Bronchial epithelial cell (primary cell): ENCODE measurements at regions not wholly inside any gene's neighbourhood (a gene's known extent, or its start where the extent isn't known, plus 50 kb on each side); places are given as distances from the start of the nearest gene placed in this dataset.

ENCODE experiments used
- DNase-seq: peaks from one replicate; pipeline ENCODE4 v3.0.0-alpha.2; 2010; ENCODE audit warnings: low read depth
- FAIRE-seq: peaks from 2 replicates; lab custom pipeline; 2011; peaks lifted over from hg19 to GRCh38; lab: Jason Lieb, UNC
- H3K27me3 ChIP-seq: 2 replicates; pipeline ENCODE4 v1.5.1; 2011; ENCODE audit warnings: low read length; ENCODE audit not compliant: control insufficient read depth, insufficient read depth
- H3K36me3 ChIP-seq: 2 replicates; pipeline ENCODE4 v1.5.1; 2011; ENCODE audit warnings: low read length; ENCODE audit not compliant: control insufficient read depth, insufficient read depth
- H3K4me3 ChIP-seq: 2 replicates; pipeline ENCODE4 v1.5.1; 2011; ENCODE audit warnings: mild to moderate bottlenecking, low read depth, low read length, control low read depth
- CTCF ChIP-seq: IDR thresholded peaks from 2 replicates; pipeline ENCODE4 v1.5.1; 2011; ENCODE audit warnings: mild to moderate bottlenecking, moderate library complexity, low read length, control low read depth, inconsistent platforms; ENCODE audit not compliant: insufficient read depth, severe bottlenecking

- no peak for DNase-seq
- no peaks in the 10 kb centered on the region for H3K27me3 ChIP-seq
- no peak for FAIRE-seq
- no peaks in the 10 kb centered on the region for H3K36me3 ChIP-seq
- H3K4me3 ChIP-seq: no peak overlapping the region
- no peak for TF ChIP-seq CTCF
Observed at GRCh38 chr21:31511258-31511657, 148.2 kb upstream of the SOD1 start.

- Histone ChIP-seq H3K36me3 (no peaks in the 10 kb centered on the region), H3K27me3 (no peaks in the 10 kb centered on the region), H3K4me3 (no peak overlapping the region)
- TF ChIP-seq CTCF: peak; percentile 56
- FAIRE-seq: peak; percentile 81
- peak; percentile 67 for DNase-seq
Observed at GRCh38 chr21:31509194-31510017, 150.1 kb upstream of the SOD1 start.

GRCh38 chr21:31505975-31506374 is 153.5 kb upstream of the SOD1 start:
- no peaks in the 10 kb centered on the region for H3K36me3 ChIP-seq
- TF ChIP-seq CTCF: no peak
- H3K27me3 ChIP-seq: no peaks in the 10 kb centered on the region
- FAIRE-seq (no peak), DNase-seq (no peak)
- no peak overlapping the region for H3K4me3 ChIP-seq

GRCh38 chr21:31503939-31504338 is 155.6 kb upstream of the SOD1 start:
- FAIRE-seq (peak; percentile 40), DNase-seq (peak; percentile 89)
- TF ChIP-seq CTCF: no peak
- no peaks in the 10 kb centered on the region for H3K36me3 ChIP-seq
- no peaks in the 10 kb centered on the region for H3K27me3 ChIP-seq
- H3K4me3 ChIP-seq: no peak overlapping the region

GRCh38 chr21:31503467-31503866 is 156.0 kb upstream of the SOD1 start:
- no peaks in the 10 kb centered on the region for H3K36me3 ChIP-seq
- no peak for FAIRE-seq
- no peak overlapping the region for H3K4me3 ChIP-seq
- TF ChIP-seq CTCF: no peak
- no peak for DNase-seq
- H3K27me3 ChIP-seq: no peaks in the 10 kb centered on the region
